ENCODE measurements at regions not wholly inside any gene's neighbourhood (a gene's known extent, or its start where the extent isn't known, plus 50 kb on each side); places are given as distances from the start of the nearest gene placed in this dataset.

- ChIA-PET CTCF (no interaction called here), POLR2A (no interaction called here)
- 95% methylated on average over 35 of the region's 36 CpGs for WGBS (ENCODE audit: insufficient coverage)
- Histone ChIP-seq H3K4me1 (ENCODE audit: control extremely low read depth in 1 of 4, control insufficient read depth in 4 of 4, insufficient read depth in 4 of 4, low read length in 3 of 4) (no peaks in the 10 kb centered on the region), H3K27ac (ENCODE audit: insufficient read depth in 1 of 2, low read depth in 1 of 2, low read length in 2 of 2, poor library complexity in 1 of 2, severe bottlenecking in 2 of 2) (no peak overlapping the region), H3K36me3 (ENCODE audit: control insufficient read depth in 4 of 4, insufficient read depth in 4 of 4, low read length in 3 of 4) (no peaks in the 10 kb centered on the region), H3K27me3 (replicated peaks in 2 of 5; ENCODE audit: control insufficient read depth in 4 of 5, insufficient read depth in 5 of 5, low read length in 4 of 5) (no peaks in the 10 kb centered on the region), H3K9me3 (ENCODE audit: control extremely low read depth in 1 of 5, control insufficient read depth in 4 of 5, insufficient read depth in 2 of 5, low read depth in 1 of 5, low read length in 4 of 5) (no peaks in the 10 kb centered on the region), H3K4me3 (ENCODE audit: control insufficient read depth in 1 of 7, extremely low read depth in 1 of 7, insufficient read depth in 4 of 7, low read depth in 2 of 7, low read length in 6 of 7) (no peak overlapping the region)
- DNase-seq = no peak
Observed at GRCh38 chr9:79193501-79194223, 378.1 kb upstream of the TLE4 start.

GRCh38 chr9:79195879-79196278 lies 375.9 kb upstream of the TLE4 start:
- ChIA-PET POLR2A (no interaction called here), CTCF (no interaction called here)
- no peaks in the 10 kb centered on the region for H3K4me1 ChIP-seq (ENCODE audit: control extremely low read depth in 1 of 4, control insufficient read depth in 4 of 4, insufficient read depth in 4 of 4, low read length in 3 of 4)
- H3K36me3 ChIP-seq (ENCODE audit: control insufficient read depth in 4 of 4, insufficient read depth in 4 of 4, low read length in 3 of 4) = no peaks in the 10 kb centered on the region
- H3K9me3 ChIP-seq (ENCODE audit: control extremely low read depth in 1 of 5, control insufficient read depth in 4 of 5, insufficient read depth in 2 of 5, low read depth in 1 of 5, low read length in 4 of 5) = no peaks in the 10 kb centered on the region
- H3K4me3 ChIP-seq (ENCODE audit: control insufficient read depth in 1 of 7, extremely low read depth in 1 of 7, insufficient read depth in 4 of 7, low read depth in 2 of 7, low read length in 6 of 7) = no peak overlapping the region
- H3K27ac ChIP-seq (ENCODE audit: insufficient read depth in 1 of 2, low read depth in 1 of 2, low read length in 2 of 2, poor library complexity in 1 of 2, severe bottlenecking in 2 of 2) = no peak overlapping the region
- H3K27me3 ChIP-seq (replicated peaks in 2 of 5; ENCODE audit: control insufficient read depth in 4 of 5, insufficient read depth in 5 of 5, low read length in 4 of 5) = no peaks in the 10 kb centered on the region
- DNase-seq = no peak

- no peak overlapping the region for H3K27ac ChIP-seq (ENCODE audit: insufficient read depth in 1 of 2, low read depth in 1 of 2, low read length in 2 of 2, poor library complexity in 1 of 2, severe bottlenecking in 2 of 2)
- no peaks in the 10 kb centered on the region for H3K27me3 ChIP-seq (replicated peaks in 2 of 5; ENCODE audit: control insufficient read depth in 4 of 5, insufficient read depth in 5 of 5, low read length in 4 of 5)
- no peaks in the 10 kb centered on the region for H3K36me3 ChIP-seq (ENCODE audit: control insufficient read depth in 4 of 4, insufficient read depth in 4 of 4, low read length in 3 of 4)
- no peak overlapping the region for H3K4me3 ChIP-seq (ENCODE audit: control insufficient read depth in 1 of 7, extremely low read depth in 1 of 7, insufficient read depth in 4 of 7, low read depth in 2 of 7, low read length in 6 of 7)
- H3K9me3 ChIP-seq (ENCODE audit: control extremely low read depth in 1 of 5, control insufficient read depth in 4 of 5, insufficient read depth in 2 of 5, low read depth in 1 of 5, low read length in 4 of 5) = no peaks in the 10 kb centered on the region
- no CpG with 5 or more reads among the region's 1 CpG for WGBS (ENCODE audit: insufficient coverage)
- POLR2A ChIA-PET = no interaction called here
- DNase-seq = no peak
- no peaks in the 10 kb centered on the region for H3K4me1 ChIP-seq (ENCODE audit: control extremely low read depth in 1 of 4, control insufficient read depth in 4 of 4, insufficient read depth in 4 of 4, low read length in 3 of 4)
- CTCF ChIA-PET = no interaction called here
Observed at GRCh38 chr9:79196606-79197005, 375.2 kb upstream of the TLE4 start.

GRCh38 chr9:79200336-79200735 lies 371.4 kb upstream of the TLE4 start:
- ChIA-PET POLR2A (no interaction called here), CTCF (no interaction called here)
- no peak for DNase-seq
- H3K4me1 ChIP-seq (ENCODE audit: control extremely low read depth in 1 of 4, control insufficient read depth in 4 of 4, insufficient read depth in 4 of 4, low read length in 3 of 4) = no peaks in the 10 kb centered on the region
- H3K27me3 ChIP-seq (replicated peaks in 2 of 5; ENCODE audit: control insufficient read depth in 4 of 5, insufficient read depth in 5 of 5, low read length in 4 of 5) = no peaks in the 10 kb centered on the region
- no CpG with 5 or more reads among the region's 1 CpG for WGBS (ENCODE audit: insufficient coverage)
- H3K4me3 ChIP-seq (ENCODE audit: control insufficient read depth in 1 of 7, extremely low read depth in 1 of 7, insufficient read depth in 4 of 7, low read depth in 2 of 7, low read length in 6 of 7) = no peak overlapping the region
- no peaks in the 10 kb centered on the region for H3K9me3 ChIP-seq (ENCODE audit: control extremely low read depth in 1 of 5, control insufficient read depth in 4 of 5, insufficient read depth in 2 of 5, low read depth in 1 of 5, low read length in 4 of 5)
- H3K36me3 ChIP-seq (ENCODE audit: control insufficient read depth in 4 of 4, insufficient read depth in 4 of 4, low read length in 3 of 4) = no peaks in the 10 kb centered on the region
- no peak overlapping the region for H3K27ac ChIP-seq (ENCODE audit: insufficient read depth in 1 of 2, low read depth in 1 of 2, low read length in 2 of 2, poor library complexity in 1 of 2, severe bottlenecking in 2 of 2)

- Histone ChIP-seq H3K9me3 (ENCODE audit: control extremely low read depth in 1 of 5, control insufficient read depth in 4 of 5, insufficient read depth in 2 of 5, low read depth in 1 of 5, low read length in 4 of 5) (no peaks in the 10 kb centered on the region), H3K36me3 (ENCODE audit: control insufficient read depth in 4 of 4, insufficient read depth in 4 of 4, low read length in 3 of 4) (no peaks in the 10 kb centered on the region), H3K27me3 (replicated peaks in 2 of 5; ENCODE audit: control insufficient read depth in 4 of 5, insufficient read depth in 5 of 5, low read length in 4 of 5) (no peaks in the 10 kb centered on the region), H3K27ac (ENCODE audit: insufficient read depth in 1 of 2, low read depth in 1 of 2, low read length in 2 of 2, poor library complexity in 1 of 2, severe bottlenecking in 2 of 2) (no peak overlapping the region), H3K4me3 (ENCODE audit: control insufficient read depth in 1 of 7, extremely low read depth in 1 of 7, insufficient read depth in 4 of 7, low read depth in 2 of 7, low read length in 6 of 7) (no peak overlapping the region), H3K4me1 (ENCODE audit: control extremely low read depth in 1 of 4, control insufficient read depth in 4 of 4, insufficient read depth in 4 of 4, low read length in 3 of 4) (no peaks in the 10 kb centered on the region)
- ChIA-PET CTCF (interaction anchor here (0.8 kb wide), 1 partner anchor 73 kb away, joined by 3 read pairs; no protein-coding TSS in a partner anchor), POLR2A (no interaction called here)
- DNase-seq = no peak
- WGBS (ENCODE audit: insufficient coverage) = no CpG with 5 or more reads among the region's 2 CpGs
Observed at GRCh38 chr9:79201636-79202035, 370.1 kb upstream of the TLE4 start.

- no peak overlapping the region for H3K4me3 ChIP-seq (ENCODE audit: control insufficient read depth in 1 of 7, extremely low read depth in 1 of 7, insufficient read depth in 4 of 7, low read depth in 2 of 7, low read length in 6 of 7)
- no peaks in the 10 kb centered on the region for H3K4me1 ChIP-seq (ENCODE audit: control extremely low read depth in 1 of 4, control insufficient read depth in 4 of 4, insufficient read depth in 4 of 4, low read length in 3 of 4)
- no peaks in the 10 kb centered on the region for H3K9me3 ChIP-seq (ENCODE audit: control extremely low read depth in 1 of 5, control insufficient read depth in 4 of 5, insufficient read depth in 2 of 5, low read depth in 1 of 5, low read length in 4 of 5)
- no peaks in the 10 kb centered on the region for H3K36me3 ChIP-seq (ENCODE audit: control insufficient read depth in 4 of 4, insufficient read depth in 4 of 4, low read length in 3 of 4)
- DNase-seq = no peak
- ChIA-PET CTCF (no interaction called here), POLR2A (no interaction called here)
- no peak overlapping the region for H3K27ac ChIP-seq (ENCODE audit: insufficient read depth in 1 of 2, low read depth in 1 of 2, low read length in 2 of 2, poor library complexity in 1 of 2, severe bottlenecking in 2 of 2)
- no peaks in the 10 kb centered on the region for H3K27me3 ChIP-seq (replicated peaks in 2 of 5; ENCODE audit: control insufficient read depth in 4 of 5, insufficient read depth in 5 of 5, low read length in 4 of 5)
- WGBS (ENCODE audit: insufficient coverage) = 92% methylated on average over 2 of the region's 5 CpGs
Observed at GRCh38 chr9:79208791-79209396, 362.9 kb upstream of the TLE4 start.

GRCh38 chr9:79210541-79211243 lies 361.1 kb upstream of the TLE4 start:
- Histone ChIP-seq H3K9me3 (ENCODE audit: control extremely low read depth in 1 of 5, control insufficient read depth in 4 of 5, insufficient read depth in 2 of 5, low read depth in 1 of 5, low read length in 4 of 5) (no peaks in the 10 kb centered on the region), H3K4me1 (ENCODE audit: control extremely low read depth in 1 of 4, control insufficient read depth in 4 of 4, insufficient read depth in 4 of 4, low read length in 3 of 4) (no peaks in the 10 kb centered on the region), H3K27me3 (replicated peaks in 2 of 5; ENCODE audit: control insufficient read depth in 4 of 5, insufficient read depth in 5 of 5, low read length in 4 of 5) (no peaks in the 10 kb centered on the region), H3K4me3 (ENCODE audit: control insufficient read depth in 1 of 7, extremely low read depth in 1 of 7, insufficient read depth in 4 of 7, low read depth in 2 of 7, low read length in 6 of 7) (no peak overlapping the region), H3K27ac (ENCODE audit: insufficient read depth in 1 of 2, low read depth in 1 of 2, low read length in 2 of 2, poor library complexity in 1 of 2, severe bottlenecking in 2 of 2) (no peak overlapping the region), H3K36me3 (ENCODE audit: control insufficient read depth in 4 of 4, insufficient read depth in 4 of 4, low read length in 3 of 4) (no peaks in the 10 kb centered on the region)
- DNase-seq = no peak
- POLR2A ChIA-PET = no interaction called here
- CTCF ChIA-PET = no interaction called here
- 100% methylated on average over 3 of the region's 5 CpGs for WGBS (ENCODE audit: insufficient coverage)

Data from common myeloid progenitor, CD34-positive (primary cell).